ENCODE measurements at regions not wholly inside any gene's neighbourhood (a gene's known extent, or its start where the extent isn't known, plus 50 kb on each side); places are given as distances from the start of the nearest gene placed in this dataset.

- WGBS (ENCODE audit: insufficient coverage): no CpG with 5 or more reads among the region's 1 CpG
- H2AFZ ChIP-seq (ENCODE audit: insufficient read depth, low read depth, low read length, poor library complexity, severe bottlenecking): no peak overlapping the region
- POLR2A ChIA-PET: no interaction called here
Measured at GRCh38 chr14:29273513-29273912, 506.9 kb downstream of the FOXG1 start.

GRCh38 chr14:29274890-29275596 lies 508.5 kb downstream of the FOXG1 start:
- H3K36me3 ChIP-seq (replicated peaks in 1 of 2; ENCODE audit: control extremely low read depth in 1 of 2, control insufficient read depth in 1 of 2, extremely low read depth in 1 of 2, insufficient read depth in 2 of 2, low read length in 1 of 2): no peaks in the 10 kb centered on the region
- no peak overlapping the region for H3K27ac Mint-ChIP-seq
- H3K79me2 ChIP-seq (ENCODE audit: control insufficient read depth, insufficient read depth, low read length): no peaks in the 10 kb centered on the region
- H3K27ac ChIP-seq (ENCODE audit: low read length in 2 of 2): no peak overlapping the region
- WGBS (ENCODE audit: insufficient coverage): 78% methylated on average over 3 of the region's 10 CpGs
- CTCF ChIA-PET: no interaction called here
- no peak overlapping the region for H3K4me2 ChIP-seq (replicated peaks; ENCODE audit: low read depth, low read length, poor library complexity, severe bottlenecking)
- no peak overlapping the region for H3K4me3 Mint-ChIP-seq
- no peaks in the 10 kb centered on the region for H3K9me3 Mint-ChIP-seq (ENCODE audit: insufficient read depth)
- intact Hi-C loops (cut with micrococcal nuclease): no loop called here
- no peak overlapping the region for H3K4me3 ChIP-seq (ENCODE audit: control extremely low read depth in 1 of 5, extremely low read depth in 1 of 5, insufficient read depth in 1 of 5, low read depth in 2 of 5, low read length in 4 of 5)
- no peaks in the 10 kb centered on the region for H3K4me1 ChIP-seq (ENCODE audit: control insufficient read depth in 2 of 2, insufficient read depth in 2 of 2, low read length in 2 of 2)
- no peaks in the 10 kb centered on the region for H4K20me1 ChIP-seq (ENCODE audit: control insufficient read depth, insufficient read depth, low read length, poor library complexity, severe bottlenecking)
- TF ChIP-seq CTCF (IDR thresholded peaks at IDR 0.05): no peak
- no peak overlapping the region for H3K9ac ChIP-seq (ENCODE audit: low read length)
- H3K4me1 Mint-ChIP-seq: no peaks in the 10 kb centered on the region
- H3K27me3 Mint-ChIP-seq: no peaks in the 10 kb centered on the region
- no peaks in the 10 kb centered on the region for H3K9me3 ChIP-seq (ENCODE audit: control extremely low read depth in 1 of 3, control insufficient read depth in 2 of 3, insufficient read depth in 1 of 3, low read length in 2 of 3)
- no peaks in the 10 kb centered on the region for H3K27me3 ChIP-seq (replicated peaks in 1 of 4; ENCODE audit: control extremely low read depth in 1 of 4, control insufficient read depth in 3 of 4, insufficient read depth in 4 of 4, low read length in 3 of 4)
- DNase-seq: no peak
- POLR2A ChIA-PET: no interaction called here
- no peak overlapping the region for H2AFZ ChIP-seq (ENCODE audit: insufficient read depth, low read depth, low read length, poor library complexity, severe bottlenecking)
- no peak for ATAC-seq (ENCODE audit: low read depth)

More at GRCh38 chr14:29273513-29273912, 506.9 kb downstream of the FOXG1 start:
- H4K20me1 ChIP-seq (ENCODE audit: control insufficient read depth, insufficient read depth, low read length, poor library complexity, severe bottlenecking): no peaks in the 10 kb centered on the region
- no peak overlapping the region for H3K27ac ChIP-seq (ENCODE audit: low read length in 2 of 2)
- intact Hi-C loops (cut with micrococcal nuclease): no loop called here
- H3K27me3 Mint-ChIP-seq: no peaks in the 10 kb centered on the region
- no peaks in the 10 kb centered on the region for H3K4me1 ChIP-seq (ENCODE audit: control insufficient read depth in 2 of 2, insufficient read depth in 2 of 2, low read length in 2 of 2)
- no peak for TF ChIP-seq EZH2 (IDR thresholded peaks at IDR 0.05; ENCODE audit: borderline replicate concordance, insufficient read depth, low read depth, low read length, poor library complexity, severe bottlenecking)
- H3K79me2 ChIP-seq (ENCODE audit: control insufficient read depth, insufficient read depth, low read length): no peaks in the 10 kb centered on the region
- ATAC-seq (ENCODE audit: low read depth) (no peak), DNase-seq (no peak)
- H3K9me3 ChIP-seq (ENCODE audit: control extremely low read depth in 1 of 3, control insufficient read depth in 2 of 3, insufficient read depth in 1 of 3, low read length in 2 of 3): no peaks in the 10 kb centered on the region
- no peak overlapping the region for H3K4me3 Mint-ChIP-seq
- CTCF ChIA-PET: no interaction called here
- no peak overlapping the region for H3K4me2 ChIP-seq (replicated peaks; ENCODE audit: low read depth, low read length, poor library complexity, severe bottlenecking)
- no peak overlapping the region for H3K9ac ChIP-seq (ENCODE audit: low read length)
- H3K4me1 Mint-ChIP-seq: no peaks in the 10 kb centered on the region
- H3K27me3 ChIP-seq (replicated peaks in 1 of 4; ENCODE audit: control extremely low read depth in 1 of 4, control insufficient read depth in 3 of 4, insufficient read depth in 4 of 4, low read length in 3 of 4): no peaks in the 10 kb centered on the region
- no peaks in the 10 kb centered on the region for H3K9me3 Mint-ChIP-seq (ENCODE audit: insufficient read depth)
- no peak overlapping the region for H3K4me3 ChIP-seq (ENCODE audit: control extremely low read depth in 1 of 5, extremely low read depth in 1 of 5, insufficient read depth in 1 of 5, low read depth in 2 of 5, low read length in 4 of 5)
- H3K36me3 ChIP-seq (replicated peaks in 1 of 2; ENCODE audit: control extremely low read depth in 1 of 2, control insufficient read depth in 1 of 2, extremely low read depth in 1 of 2, insufficient read depth in 2 of 2, low read length in 1 of 2): no peaks in the 10 kb centered on the region
- no peak overlapping the region for H3K27ac Mint-ChIP-seq

Measured in B cell (primary cell).